Right lobe of liver (tissue), 6 donors: ENCODE measurements at regions not wholly inside any gene's neighbourhood (a gene's known extent, or its start where the extent isn't known, plus 50 kb on each side); places are given as distances from the start of the nearest gene placed in this dataset.

Experiments
- ATAC-seq, 4 donors: fragments of 200-7000 bp; cut with Tn5 transposase; one replicate each; pipeline ENCODE4 v1.9.1; 2020; ENCODE audit warnings: mild to moderate bottlenecking in 4 of 4, moderate library complexity in 4 of 4
- DNase-seq, 3 donors: peaks; one replicate each; pipeline ENCODE4 v3.0.0-alpha.2; 2020
- H3K27ac ChIP-seq, 3 donors: fragments of 200-600 bp; one replicate each; pipeline ENCODE4 v1.8.0; 2022
- H3K27me3 ChIP-seq, 2 donors: fragments of 200-600 bp; one replicate each; pipeline ENCODE4 v1.8.0; 2022
- H3K36me3 ChIP-seq, 4 donors: fragments of 200-600 bp; sonication (generic) in 1 of 4; one replicate each; pipeline versions ENCODE4 v1.5.1 to v1.8.0; 2017 to 2022; ENCODE audit warnings: control low read depth in 1 of 4
- H3K4me1 ChIP-seq, 4 donors: fragments of 200-600 bp; sonication (generic) in 1 of 4; one replicate each; pipeline versions ENCODE4 v1.5.1 to v1.8.0; 2017 to 2022; ENCODE audit warnings: control low read depth in 1 of 4
- H3K4me3 ChIP-seq, 3 donors: fragments of 200-600 bp; one replicate each; pipeline ENCODE4 v1.8.0; 2022
- H3K9me3 ChIP-seq, 4 donors: fragments of 200-600 bp; sonication (generic) in 1 of 4; one replicate each; pipeline versions ENCODE4 v1.5.1 to v1.8.0; 2017 to 2022; ENCODE audit warnings: control low read depth in 1 of 4
- POLR2A ChIP-seq: fragments of 450-650 bp; IDR thresholded peaks from one replicate; pipeline ENCODE4 v1.6.1; 2017; ENCODE audit warnings: antibody characterized with exemption, mild to moderate bottlenecking
- WGBS: methylation state at CpG from one replicate; pipeline ENCODE4 v1.1.6; 2018; ENCODE audit warnings: low coverage, low lambda C conversion rate; ENCODE audit not compliant: insufficient coverage; ENCODE audit errors: missing lambda C conversion rate; 5-methylcytosine and 5-hydroxymethylcytosine counted together
- intact Hi-C, 2 donors: fragments of 100-400 bp; cut with DNase I; formaldehyde crosslinking; loops; one replicate each; pipeline versions ENCODE4 v1.11.2 to v1.14.1; 2022
- TF ChIP-seq, protein P1 (sequence below), 4 donors: fragments of 200-600 bp in 3 of 4; fragments of 450-650 bp in 1 of 4; IDR thresholded peaks; one replicate each; pipeline versions ENCODE4 v1.5.1 to v1.8.0; 2016 to 2022; ENCODE audit warnings: antibody characterized with exemption in 4 of 4, mild to moderate bottlenecking in 2 of 4
- donor health status: DM: no; HTN: yes; CAD: no.
- donor health status: DM: no; HTN: no; CAD: no.
- donor health status: DM: no; HTN: no; CAD: no.
- donor health status: DM: no; HTN: yes; CAD: no.
- donor health status: DM: no; HTN: yes; CAD: no.

DNA sequence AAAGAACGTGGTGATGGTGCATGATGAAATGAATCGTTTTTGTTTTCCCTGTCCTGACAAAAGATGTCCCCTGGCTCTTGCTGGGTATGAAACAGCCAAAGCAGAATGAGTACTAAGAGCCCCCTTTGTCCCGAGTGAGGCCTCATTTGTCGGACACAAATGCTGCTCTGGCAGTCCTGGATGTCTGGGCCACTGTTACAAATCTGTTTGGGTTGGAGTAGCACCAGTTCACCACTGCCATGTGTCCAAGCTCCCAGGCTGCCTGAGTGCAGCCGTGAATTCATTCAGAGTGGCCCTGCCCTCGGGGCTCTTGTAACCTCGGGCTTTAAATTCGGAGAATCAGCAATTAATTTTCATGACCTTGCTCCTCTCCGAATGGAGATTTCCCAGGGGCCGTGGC lies 182.4 kb downstream of the NUFIP1 start:
- Histone ChIP-seq H3K4me3 (no peak overlapping the region), H3K27me3 (no peaks in the 10 kb centered on the region), H3K4me1 (no peaks in the 10 kb centered on the region), H3K9me3 (no peaks in the 10 kb centered on the region), H3K27ac (no peak overlapping the region), H3K36me3 (no peaks in the 10 kb centered on the region)
- DNase-seq (no peak), ATAC-seq (no peak)
- intact Hi-C loops, result no loop called here
- no peak for TF ChIP-seq POLR2A
- TF ChIP-seq, protein P1, sequence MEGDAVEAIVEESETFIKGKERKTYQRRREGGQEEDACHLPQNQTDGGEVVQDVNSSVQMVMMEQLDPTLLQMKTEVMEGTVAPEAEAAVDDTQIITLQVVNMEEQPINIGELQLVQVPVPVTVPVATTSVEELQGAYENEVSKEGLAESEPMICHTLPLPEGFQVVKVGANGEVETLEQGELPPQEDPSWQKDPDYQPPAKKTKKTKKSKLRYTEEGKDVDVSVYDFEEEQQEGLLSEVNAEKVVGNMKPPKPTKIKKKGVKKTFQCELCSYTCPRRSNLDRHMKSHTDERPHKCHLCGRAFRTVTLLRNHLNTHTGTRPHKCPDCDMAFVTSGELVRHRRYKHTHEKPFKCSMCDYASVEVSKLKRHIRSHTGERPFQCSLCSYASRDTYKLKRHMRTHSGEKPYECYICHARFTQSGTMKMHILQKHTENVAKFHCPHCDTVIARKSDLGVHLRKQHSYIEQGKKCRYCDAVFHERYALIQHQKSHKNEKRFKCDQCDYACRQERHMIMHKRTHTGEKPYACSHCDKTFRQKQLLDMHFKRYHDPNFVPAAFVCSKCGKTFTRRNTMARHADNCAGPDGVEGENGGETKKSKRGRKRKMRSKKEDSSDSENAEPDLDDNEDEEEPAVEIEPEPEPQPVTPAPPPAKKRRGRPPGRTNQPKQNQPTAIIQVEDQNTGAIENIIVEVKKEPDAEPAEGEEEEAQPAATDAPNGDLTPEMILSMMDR (IDR thresholded peaks at IDR 0.05), result no peak
- WGBS, result 77% methylated on average over 7 of the region's 10 CpGs

DNA sequence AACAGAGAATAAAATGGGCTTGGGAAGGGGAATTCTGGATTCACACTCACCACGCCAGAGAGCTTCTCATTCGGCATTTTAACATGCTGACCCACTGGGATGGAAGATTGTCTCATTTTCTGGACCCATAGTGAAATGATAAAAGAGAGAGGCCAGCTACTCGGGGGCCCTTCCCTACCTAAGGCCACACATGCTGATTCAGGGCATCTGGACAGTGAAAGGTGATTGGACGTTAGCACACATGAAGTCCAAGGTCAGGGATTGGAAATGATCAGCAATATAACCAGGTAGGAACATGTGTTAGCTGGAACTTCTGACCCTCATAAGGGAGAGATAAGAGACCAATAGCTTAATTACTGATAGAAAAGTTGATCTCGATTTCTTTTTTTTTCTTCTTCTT lies 183.7 kb downstream of the NUFIP1 start:
- H3K36me3 ChIP-seq, result no peaks in the 10 kb centered on the region

DNA sequence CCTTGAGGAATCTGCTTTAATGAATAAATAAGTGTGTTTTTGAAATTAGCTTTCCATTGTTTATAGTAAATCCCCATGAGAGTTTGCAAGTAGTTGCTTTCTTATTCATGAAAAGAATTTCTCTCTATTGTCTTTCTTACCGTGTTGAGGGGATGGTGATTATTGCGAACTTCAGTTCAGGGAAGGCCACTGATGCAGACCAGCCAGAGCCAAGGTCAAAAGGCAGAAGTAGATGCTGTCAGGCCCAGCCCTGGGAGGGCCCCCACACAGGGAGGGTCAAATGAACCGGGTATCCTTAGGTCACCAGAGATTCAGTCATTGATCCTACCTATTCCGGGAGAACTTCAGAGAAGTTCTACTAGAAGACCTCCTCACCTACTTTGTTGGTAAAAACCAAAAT lies 185.9 kb downstream of the NUFIP1 start:
- TF ChIP-seq POLR2A, result no peak
- TF ChIP-seq, protein P1 (IDR thresholded peaks at IDR 0.05), result no peak
- Histone ChIP-seq H3K4me1 (no peaks in the 10 kb centered on the region), H3K4me3 (no peak overlapping the region), H3K9me3 (no peaks in the 10 kb centered on the region), H3K27me3 (no peaks in the 10 kb centered on the region), H3K27ac (no peak overlapping the region), H3K36me3 (no peaks in the 10 kb centered on the region)
- 83% methylated on average over 2 of the region's 4 CpGs for WGBS
- ATAC-seq (no peak), DNase-seq (no peak)
- intact Hi-C loops, result no loop called here

More for the DNA sequence above, 183.7 kb downstream of the NUFIP1 start:
- WGBS, result 60% methylated on average over 4 of the region's 5 CpGs
- no peak overlapping the region for H3K4me3 ChIP-seq
- no peak for TF ChIP-seq POLR2A
- TF ChIP-seq, protein P1 (IDR thresholded peaks at IDR 0.05), result no peak
- DNase-seq (no peak), ATAC-seq (no peak)
- no peaks in the 10 kb centered on the region for H3K27me3 ChIP-seq
- no peak overlapping the region for H3K27ac ChIP-seq
- H3K9me3 ChIP-seq, result no peaks in the 10 kb centered on the region
- no peaks in the 10 kb centered on the region for H3K4me1 ChIP-seq
- intact Hi-C loops, result no loop called here

DNA sequence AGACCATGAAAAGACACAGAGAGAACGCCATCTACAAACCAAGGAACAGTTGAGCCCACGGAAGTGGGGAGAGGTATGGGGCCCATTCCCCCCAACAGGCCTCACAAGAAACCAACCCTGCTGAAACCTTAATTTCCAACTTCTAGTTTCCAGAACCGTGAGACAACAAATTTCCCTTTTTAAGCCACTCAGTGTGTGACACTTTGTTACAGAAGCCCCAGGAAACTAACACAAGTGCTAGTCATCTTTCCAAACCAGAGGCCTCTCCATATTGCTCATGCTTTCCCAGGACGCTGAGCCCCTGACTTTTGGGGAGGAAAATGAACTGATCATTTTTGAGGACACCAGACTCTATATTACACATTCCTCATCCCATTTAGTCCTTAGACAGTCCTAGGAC lies 186.8 kb downstream of the NUFIP1 start:
- H3K4me1 ChIP-seq, result no peaks in the 10 kb centered on the region
- H3K4me3 ChIP-seq, result no peak overlapping the region
- no peaks in the 10 kb centered on the region for H3K36me3 ChIP-seq
- no peak overlapping the region for H3K27ac ChIP-seq
- H3K9me3 ChIP-seq, result no peaks in the 10 kb centered on the region
- H3K27me3 ChIP-seq, result no peaks in the 10 kb centered on the region
- intact Hi-C loops, result no loop called here
- 52% methylated on average over 4 of the region's 4 CpGs for WGBS
- no peak for TF ChIP-seq POLR2A
- TF ChIP-seq, protein P1 (IDR thresholded peaks at IDR 0.05), result no peak
- DNase-seq (no peak), ATAC-seq (no peak)

DNA sequence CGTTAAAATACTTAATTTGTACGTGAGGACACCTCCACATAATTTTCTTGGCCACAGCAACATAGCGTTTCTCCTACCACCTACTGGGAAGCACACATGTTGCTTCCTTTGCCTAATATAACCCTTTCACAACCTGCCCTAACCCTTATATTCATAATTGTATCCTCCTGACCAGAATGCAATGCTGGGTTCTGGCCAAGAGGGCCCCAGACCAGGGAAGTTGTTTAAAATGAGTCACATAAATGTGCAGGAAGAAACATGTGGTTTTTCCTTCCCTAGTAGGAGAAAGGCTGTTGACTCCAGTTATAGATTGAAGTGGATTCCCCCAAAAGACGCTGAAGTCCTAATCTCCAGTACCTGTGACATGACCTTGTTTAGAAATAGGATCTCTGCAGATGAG lies 187.3 kb downstream of the NUFIP1 start:
- H3K4me3 ChIP-seq, result no peak overlapping the region
- H3K27me3 ChIP-seq, result no peaks in the 10 kb centered on the region
- 62% methylated on average over 4 of the region's 4 CpGs for WGBS
- intact Hi-C loops, result no loop called here
- DNase-seq (peak in 1 of 3 donors; percentile 20), ATAC-seq (peak in 1 of 4 donors; percentile 57)
- no peak overlapping the region for H3K27ac ChIP-seq
- H3K4me1 ChIP-seq, result no peaks in the 10 kb centered on the region
- TF ChIP-seq, protein P1 (IDR thresholded peaks at IDR 0.05), result no peak
- H3K9me3 ChIP-seq, result no peaks in the 10 kb centered on the region
- no peaks in the 10 kb centered on the region for H3K36me3 ChIP-seq
